Memory B cell (primary cell): ENCODE measurements at regions not wholly inside any gene's neighbourhood (a gene's known extent, or its start where the extent isn't known, plus 50 kb on each side); places are given as distances from the start of the nearest gene placed in this dataset.
"Not testable (repeated sequence)": the region's sequence is repeated elsewhere in the genome, so short reads cannot be mapped to it uniquely, and the experiment has no call there.

Source experiments
- ATAC-seq: fragments of 150-1000 bp; cut with Tn5 transposase; 2 replicates; pipeline ENCODE4 v1.10.0; 2021; ENCODE audit warnings: low read depth, mild to moderate bottlenecking, moderate library complexity
- DNase-seq, 2 donors: peaks; one replicate each; pipeline ENCODE4 v3.0.0; 2022; ENCODE audit warnings: low spot score in 2 of 2
- H3K27ac Mint-ChIP-seq: one replicate; pipeline ENCODE4 v1.8.0; 2022; ENCODE audit warnings: mild to moderate bottlenecking, moderate library complexity, mixed read lengths
- H3K27me3 Mint-ChIP-seq: one replicate; pipeline ENCODE4 v1.8.0; 2022; ENCODE audit warnings: mixed read lengths
- H3K36me3 Mint-ChIP-seq: one replicate; pipeline ENCODE4 v1.8.0; 2022; ENCODE audit warnings: mild to moderate bottlenecking, mixed read lengths
- H3K4me1 Mint-ChIP-seq: one replicate; pipeline ENCODE4 v1.8.0; 2022; ENCODE audit warnings: mixed read lengths
- H3K4me3 Mint-ChIP-seq: one replicate; pipeline ENCODE4 v1.8.0; 2022; ENCODE audit warnings: mild to moderate bottlenecking, moderate library complexity, mixed read lengths
- H3K9me3 Mint-ChIP-seq: one replicate; pipeline ENCODE4 v1.8.0; 2022; ENCODE audit warnings: mixed read lengths

DNA sequence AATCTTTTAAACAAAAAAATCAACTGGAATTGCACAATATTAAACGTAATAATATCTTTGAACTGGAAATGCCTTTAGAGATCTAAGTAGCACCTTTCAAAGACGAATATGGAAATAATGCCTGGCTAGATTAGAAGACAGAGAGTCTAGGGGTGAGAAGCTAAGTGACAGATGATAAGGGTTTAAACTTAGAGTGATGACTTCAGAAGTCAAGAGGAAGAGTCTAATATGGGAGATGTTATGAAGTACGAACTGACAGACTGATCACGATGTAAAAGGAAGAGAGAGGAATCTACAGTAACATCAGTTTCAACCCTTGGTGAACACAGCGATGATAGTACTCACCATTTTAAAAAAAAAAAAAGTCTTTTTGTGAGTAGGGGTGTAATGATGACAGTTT is 57.9 kb downstream of the HINT1 start:
- no peaks in the 10 kb centered on the region for H3K36me3 Mint-ChIP-seq
- no peak for ATAC-seq
- no peak overlapping the region for H3K4me3 Mint-ChIP-seq
- peaks cover 1% of the 10 kb centered on the region for H3K27me3 Mint-ChIP-seq
- DNase-seq, result no peak
- H3K9me3 Mint-ChIP-seq, result no peaks in the 10 kb centered on the region
- no peak overlapping the region for H3K27ac Mint-ChIP-seq
- peaks cover 5% of the 10 kb centered on the region for H3K4me1 Mint-ChIP-seq

DNA sequence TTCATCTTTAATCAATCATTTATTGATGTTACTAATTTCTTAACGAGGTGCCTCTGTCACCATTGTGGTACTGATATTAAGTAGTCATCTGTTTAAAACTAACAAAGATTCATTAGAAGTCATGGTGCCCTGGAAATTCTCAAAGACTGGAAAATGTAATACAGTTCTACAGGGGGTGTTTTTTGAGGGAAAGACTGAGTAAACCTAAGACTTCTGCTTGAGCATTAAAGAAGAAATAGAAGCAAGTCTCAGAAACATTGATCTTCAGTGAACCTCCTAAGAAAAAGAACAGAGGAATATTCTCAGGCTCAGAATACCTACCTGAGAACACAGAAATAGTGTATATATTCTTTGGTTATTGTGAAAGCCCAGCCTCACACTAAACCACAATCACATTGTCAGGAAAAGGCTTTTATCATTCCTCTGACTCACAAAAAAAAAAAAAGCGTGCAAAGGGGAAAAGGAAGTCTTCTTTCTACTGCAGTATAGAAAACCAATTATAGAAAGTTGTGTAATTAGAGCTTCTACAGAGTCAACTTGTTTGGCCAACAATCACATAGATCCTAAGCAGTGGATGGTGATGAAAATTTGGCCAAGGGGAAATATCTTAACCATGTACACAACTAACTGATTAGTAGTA is 60.8 kb downstream of the HINT1 start:
- Mint-ChIP-seq H3K9me3 (no peaks in the 10 kb centered on the region), H3K27me3 (peaks cover 1% of the 10 kb centered on the region), H3K4me1 (peaks cover 2% of the 10 kb centered on the region), H3K27ac (no peak overlapping the region), H3K36me3 (no peaks in the 10 kb centered on the region), H3K4me3 (no peak overlapping the region)
- DNase-seq (no peak), ATAC-seq (no peak)

DNA sequence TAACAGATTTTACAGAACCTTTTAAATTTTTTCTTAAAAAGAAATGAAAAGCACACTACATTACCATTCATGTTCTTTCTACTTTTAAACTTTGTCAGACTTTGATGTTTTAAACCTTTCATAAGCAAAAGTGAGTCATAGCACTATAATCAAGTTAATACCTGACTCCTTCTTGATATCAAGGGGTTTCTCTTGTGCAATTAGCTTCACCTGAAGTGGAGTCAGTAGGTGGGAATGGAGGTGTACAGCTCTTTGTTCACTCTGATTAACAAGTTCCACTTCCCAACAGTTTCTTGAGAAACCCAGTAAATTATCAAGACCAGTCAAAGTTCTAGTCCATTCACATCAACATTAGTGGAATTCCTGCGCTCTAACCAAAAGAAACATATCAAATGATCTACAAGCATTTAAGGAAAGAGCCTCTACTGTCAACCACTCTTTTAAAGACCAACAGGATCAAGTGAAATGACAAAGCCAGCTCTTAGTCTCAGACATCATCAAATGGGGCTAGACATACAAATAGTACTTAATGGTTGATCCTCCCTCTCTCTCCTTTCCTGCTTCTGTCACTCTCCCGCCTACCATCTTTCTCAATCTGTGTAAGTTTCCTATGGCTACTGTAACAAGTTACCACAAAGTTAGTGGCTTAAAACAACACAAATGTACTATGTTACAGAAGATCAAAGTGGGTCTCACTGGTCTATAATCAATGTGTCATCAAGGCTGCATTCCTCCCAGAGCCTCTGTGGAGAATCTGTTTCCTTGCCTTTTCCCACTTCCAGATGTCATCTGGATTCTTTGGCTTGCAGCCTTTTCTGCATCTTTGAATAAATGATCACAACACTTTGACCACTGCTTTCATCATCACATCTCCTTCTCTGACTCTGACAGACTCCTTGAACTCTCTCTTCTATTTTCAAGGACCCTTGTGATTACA is 68.0 kb downstream of the HINT1 start:
- H3K27ac Mint-ChIP-seq, result no peak overlapping the region
- DNase-seq, result no peak
- peaks cover 9% of the 10 kb centered on the region for H3K27me3 Mint-ChIP-seq
- ATAC-seq, result no peak
- H3K9me3 Mint-ChIP-seq, result peaks cover 7% of the 10 kb centered on the region
- no peaks in the 10 kb centered on the region for H3K4me1 Mint-ChIP-seq
- H3K36me3 Mint-ChIP-seq, result no peaks in the 10 kb centered on the region
- H3K4me3 Mint-ChIP-seq, result no peak overlapping the region

DNA sequence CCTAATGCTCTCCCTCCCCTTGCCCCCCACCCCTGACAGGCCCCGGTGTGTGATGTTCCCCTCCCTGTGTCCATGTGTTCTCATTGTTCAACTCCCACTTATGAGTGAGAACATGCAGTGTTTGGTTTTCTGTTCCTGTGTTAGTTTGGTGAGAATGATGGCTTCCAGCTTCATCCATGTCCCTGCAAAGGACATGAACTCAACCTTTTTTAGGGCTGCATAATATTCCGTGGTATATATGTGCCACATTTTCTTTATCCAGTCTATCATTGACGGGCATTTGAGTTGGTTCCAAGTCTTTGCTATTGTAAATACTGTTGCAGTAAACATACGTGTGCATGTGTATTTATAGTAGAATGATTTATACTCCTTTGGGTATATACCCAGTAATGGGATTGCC is 69.5 kb downstream of the HINT1 start:
- not testable (repeated sequence) for H3K9me3 Mint-ChIP-seq, H3K36me3 Mint-ChIP-seq

DNA sequence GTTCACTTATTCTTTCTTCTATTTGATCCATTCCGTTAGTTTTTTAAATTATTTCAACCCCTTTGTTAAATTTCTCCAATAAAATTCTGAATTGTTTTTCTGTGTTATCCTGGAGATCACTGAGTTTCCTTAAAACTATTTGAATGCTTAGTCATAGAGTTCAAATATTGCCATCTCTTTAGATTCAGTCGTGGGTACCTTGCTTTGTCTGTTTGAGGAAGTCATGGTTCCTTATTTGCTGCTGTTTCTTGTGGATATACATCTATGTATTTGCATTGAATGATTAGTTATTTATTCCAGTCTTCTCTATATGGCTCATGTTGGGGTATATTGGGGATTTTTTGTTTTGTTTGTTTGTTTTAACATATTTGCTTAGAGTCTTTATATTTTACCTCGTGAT is 80.6 kb downstream of the HINT1 start:
- Mint-ChIP-seq H3K9me3 (peaks cover 2% of the 10 kb centered on the region), H3K36me3 (peaks cover 5% of the 10 kb centered on the region), H3K27ac (no peak overlapping the region), H3K4me3 (no peak overlapping the region), H3K4me1 (no peaks in the 10 kb centered on the region), H3K27me3 (peaks cover 7% of the 10 kb centered on the region)
- no peak for ATAC-seq
- DNase-seq, result no peak

More for the DNA sequence above, 69.5 kb downstream of the HINT1 start:
- not testable (repeated sequence) for H3K4me1 Mint-ChIP-seq, DNase-seq, H3K27me3 Mint-ChIP-seq, H3K27ac Mint-ChIP-seq, ATAC-seq, H3K4me3 Mint-ChIP-seq

DNA sequence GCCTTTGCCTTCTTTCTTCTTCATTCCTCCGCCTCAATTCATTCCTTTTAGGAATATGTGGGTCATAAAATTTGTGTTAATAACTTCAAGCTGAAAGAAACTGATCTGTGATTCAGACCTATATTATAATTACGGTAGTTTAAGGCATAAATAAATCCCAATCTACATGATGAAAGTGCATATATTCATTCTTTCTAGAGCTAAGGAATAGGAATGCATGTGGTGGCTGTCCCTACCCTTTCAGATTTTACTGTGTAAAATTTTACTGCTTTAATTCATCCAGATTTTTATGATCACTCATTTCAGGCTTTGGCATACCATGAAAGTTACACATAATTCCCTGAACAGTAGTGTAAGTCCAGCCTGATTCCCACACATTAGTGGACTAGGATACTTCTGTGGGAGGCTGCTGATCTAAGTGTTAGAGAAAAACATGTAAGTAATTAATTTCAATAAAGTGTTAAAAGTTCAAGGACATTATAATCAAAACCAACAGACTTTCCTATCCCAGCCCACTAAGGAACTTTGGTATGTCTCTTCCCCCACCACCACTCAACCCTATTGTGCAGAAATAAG is 83.1 kb downstream of the HINT1 start:
- Mint-ChIP-seq H3K27ac (no peak overlapping the region), H3K4me1 (no peaks in the 10 kb centered on the region), H3K9me3 (no peaks in the 10 kb centered on the region), H3K27me3 (peaks cover 2% of the 10 kb centered on the region), H3K36me3 (no peaks in the 10 kb centered on the region), H3K4me3 (no peak overlapping the region)
- no peak for ATAC-seq
- DNase-seq, result no peak

DNA sequence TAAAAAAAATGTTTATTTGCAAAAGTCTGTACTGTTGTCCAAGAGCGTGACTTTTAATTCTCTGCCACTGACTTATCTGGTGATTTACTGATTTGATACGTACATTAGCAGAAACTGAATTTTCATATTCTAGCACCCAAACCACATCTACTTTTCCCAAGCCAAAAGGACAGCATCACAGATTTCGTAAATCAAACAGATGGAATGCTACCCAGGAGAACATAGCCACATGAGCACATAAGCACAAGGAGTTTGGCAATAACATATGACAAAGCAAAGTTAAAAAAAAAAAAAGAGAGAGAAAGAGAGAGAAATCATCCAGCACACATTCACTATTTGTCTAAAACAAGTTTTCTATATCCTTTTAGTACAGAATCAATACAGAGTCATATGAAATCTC is 83.7 kb downstream of the HINT1 start:
- no peak overlapping the region for H3K4me3 Mint-ChIP-seq
- H3K27ac Mint-ChIP-seq, result no peak overlapping the region
- DNase-seq (no peak), ATAC-seq (no peak)
- H3K9me3 Mint-ChIP-seq, result no peaks in the 10 kb centered on the region
- H3K4me1 Mint-ChIP-seq, result no peaks in the 10 kb centered on the region
- no peaks in the 10 kb centered on the region for H3K27me3 Mint-ChIP-seq
- H3K36me3 Mint-ChIP-seq, result no peaks in the 10 kb centered on the region

- no peaks in the 10 kb centered on the region for H3K36me3 Mint-ChIP-seq
- peaks cover 2% of the 10 kb centered on the region for H3K27me3 Mint-ChIP-seq
- H3K9me3 Mint-ChIP-seq, result peaks cover 2% of the 10 kb centered on the region
- DNase-seq (no peak), ATAC-seq (no peak)
- H3K4me1 Mint-ChIP-seq, result no peaks in the 10 kb centered on the region
- H3K27ac Mint-ChIP-seq, result no peak overlapping the region
- no peak overlapping the region for H3K4me3 Mint-ChIP-seq
Measured at GRCh38 chr5:131079232-131079631, 85.8 kb downstream of the HINT1 start.

GRCh38 chr5:131068893-131069643 is 96.0 kb downstream of the HINT1 start:
- H3K9me3 Mint-ChIP-seq, result peaks cover 12% of the 10 kb centered on the region
- H3K27me3 Mint-ChIP-seq, result no peaks in the 10 kb centered on the region
- H3K4me3 Mint-ChIP-seq, result no peak overlapping the region
- H3K4me1 Mint-ChIP-seq, result peaks cover 19% of the 10 kb centered on the region
- H3K36me3 Mint-ChIP-seq, result peaks cover 7% of the 10 kb centered on the region
- ATAC-seq (peak; percentile 51), DNase-seq (no peak)
- H3K27ac Mint-ChIP-seq, result no peak overlapping the region

- DNase-seq (no peak), ATAC-seq (no peak)
- H3K4me1 Mint-ChIP-seq, result peaks cover 19% of the 10 kb centered on the region
- H3K27me3 Mint-ChIP-seq, result no peaks in the 10 kb centered on the region
- H3K36me3 Mint-ChIP-seq, result peaks cover 7% of the 10 kb centered on the region
- peaks cover 12% of the 10 kb centered on the region for H3K9me3 Mint-ChIP-seq
- H3K27ac Mint-ChIP-seq, result no peak overlapping the region
- H3K4me3 Mint-ChIP-seq, result no peak overlapping the region
Measured at GRCh38 chr5:131068076-131068475, 97.0 kb downstream of the HINT1 start.

- H3K27ac Mint-ChIP-seq, result no peak overlapping the region
Measured at GRCh38 chr5:131067636-131068035, 97.4 kb downstream of the HINT1 start.

GRCh38 chr5:131064669-131065371 is 100.2 kb downstream of the HINT1 start:
- peaks cover 7% of the 10 kb centered on the region for H3K36me3 Mint-ChIP-seq

More at GRCh38 chr5:131067636-131068035, 97.4 kb downstream of the HINT1 start:
- no peaks in the 10 kb centered on the region for H3K27me3 Mint-ChIP-seq
- H3K36me3 Mint-ChIP-seq, result peaks cover 7% of the 10 kb centered on the region
- DNase-seq (no peak), ATAC-seq (no peak)
- no peak overlapping the region for H3K4me3 Mint-ChIP-seq
- peaks cover 19% of the 10 kb centered on the region for H3K4me1 Mint-ChIP-seq
- peaks cover 12% of the 10 kb centered on the region for H3K9me3 Mint-ChIP-seq

GRCh38 chr5:131042021-131042789 is 122.9 kb downstream of the HINT1 start:
- ATAC-seq (no peak), DNase-seq (no peak)
- peaks cover 3% of the 10 kb centered on the region for H3K9me3 Mint-ChIP-seq
- H3K36me3 Mint-ChIP-seq, result no peaks in the 10 kb centered on the region
- peaks cover 2% of the 10 kb centered on the region for H3K4me1 Mint-ChIP-seq
- peaks cover 2% of the 10 kb centered on the region for H3K27me3 Mint-ChIP-seq
- H3K4me3 Mint-ChIP-seq, result no peak overlapping the region
- H3K27ac Mint-ChIP-seq, result no peak overlapping the region

More at GRCh38 chr5:131064669-131065371, 100.2 kb downstream of the HINT1 start:
- Mint-ChIP-seq H3K4me1 (peaks cover 18% of the 10 kb centered on the region), H3K4me3 (no peak overlapping the region), H3K27me3 (no peaks in the 10 kb centered on the region), H3K27ac (no peak overlapping the region), H3K9me3 (peaks cover 14% of the 10 kb centered on the region)
- DNase-seq (no peak), ATAC-seq (no peak)
